ENCODE measurements at regions not wholly inside any gene's neighbourhood (a gene's known extent, or its start where the extent isn't known, plus 50 kb on each side); places are given as distances from the start of the nearest gene placed in this dataset.

- TF ChIP-seq SUZ12 (IDR thresholded peaks at IDR 0.05; ENCODE audit: extremely low read depth, insufficient read depth, insufficient read length) (no peak), YY1 (IDR thresholded peaks at IDR 0.05; ENCODE audit: insufficient read depth, insufficient read length) (no peak)
Observed at GRCh38 chr2:12419803-12420202, 296.9 kb upstream of the TRIB2 start.
